Astrocyte of the spinal cord (primary cell): ENCODE measurements at regions not wholly inside any gene's neighbourhood (a gene's known extent, or its start where the extent isn't known, plus 50 kb on each side); places are given as distances from the start of the nearest gene placed in this dataset.

Source experiments
- DNase-seq: peaks from one replicate; pipeline ENCODE4 v3.0.0; 2011; ENCODE audit warnings: low read depth, low spot score
- H3K4me3 ChIP-seq: 2 replicates; pipeline ENCODE4 v1.5.1; 2011; ENCODE audit warnings: low read depth, mild to moderate bottlenecking, low read length, moderate library complexity
- in situ Hi-C: cut with HindIII; loops from 2 replicates; pipeline ENCODE4 v1.10.0; 2017; ENCODE audit warnings: low sequenced_read_pairs
- TF ChIP-seq, protein P1 (sequence below): IDR thresholded peaks from 2 replicates; pipeline ENCODE4 v1.5.1; 2012; ENCODE audit warnings: low read depth, mild to moderate bottlenecking, low read length, inconsistent platforms

DNA sequence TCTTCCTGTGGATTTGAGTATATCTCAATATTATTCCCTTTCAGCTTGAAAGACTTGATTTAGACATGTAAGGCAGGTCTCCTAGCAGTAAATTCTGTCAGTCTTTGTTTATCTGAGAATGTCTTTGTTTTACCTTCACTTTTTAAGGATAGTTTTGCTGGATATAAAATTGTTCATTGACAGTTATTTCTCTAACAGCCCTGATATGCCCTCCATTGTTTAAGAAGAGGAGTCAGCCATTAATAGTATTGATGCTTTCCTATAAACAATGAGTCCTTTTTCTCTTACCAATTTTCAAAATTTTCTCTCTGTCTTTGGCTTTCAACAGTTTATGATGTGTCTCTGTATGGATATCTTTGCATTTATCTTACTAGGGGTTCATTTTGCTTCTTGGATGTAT lies 163.5 kb upstream of the ANKRD55 start:
- TF ChIP-seq, protein P1, sequence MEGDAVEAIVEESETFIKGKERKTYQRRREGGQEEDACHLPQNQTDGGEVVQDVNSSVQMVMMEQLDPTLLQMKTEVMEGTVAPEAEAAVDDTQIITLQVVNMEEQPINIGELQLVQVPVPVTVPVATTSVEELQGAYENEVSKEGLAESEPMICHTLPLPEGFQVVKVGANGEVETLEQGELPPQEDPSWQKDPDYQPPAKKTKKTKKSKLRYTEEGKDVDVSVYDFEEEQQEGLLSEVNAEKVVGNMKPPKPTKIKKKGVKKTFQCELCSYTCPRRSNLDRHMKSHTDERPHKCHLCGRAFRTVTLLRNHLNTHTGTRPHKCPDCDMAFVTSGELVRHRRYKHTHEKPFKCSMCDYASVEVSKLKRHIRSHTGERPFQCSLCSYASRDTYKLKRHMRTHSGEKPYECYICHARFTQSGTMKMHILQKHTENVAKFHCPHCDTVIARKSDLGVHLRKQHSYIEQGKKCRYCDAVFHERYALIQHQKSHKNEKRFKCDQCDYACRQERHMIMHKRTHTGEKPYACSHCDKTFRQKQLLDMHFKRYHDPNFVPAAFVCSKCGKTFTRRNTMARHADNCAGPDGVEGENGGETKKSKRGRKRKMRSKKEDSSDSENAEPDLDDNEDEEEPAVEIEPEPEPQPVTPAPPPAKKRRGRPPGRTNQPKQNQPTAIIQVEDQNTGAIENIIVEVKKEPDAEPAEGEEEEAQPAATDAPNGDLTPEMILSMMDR = no peak

GRCh38 chr5:56389261-56389660 lies 156.1 kb upstream of the ANKRD55 start:
- in situ Hi-C loops = no loop called here
- TF ChIP-seq, protein P1 = no peak
- no peak overlapping the region for H3K4me3 ChIP-seq
- DNase-seq = no peak

More for the DNA sequence above, 163.5 kb upstream of the ANKRD55 start:
- in situ Hi-C loops = no loop called here
- DNase-seq = no peak
- no peak overlapping the region for H3K4me3 ChIP-seq

DNA sequence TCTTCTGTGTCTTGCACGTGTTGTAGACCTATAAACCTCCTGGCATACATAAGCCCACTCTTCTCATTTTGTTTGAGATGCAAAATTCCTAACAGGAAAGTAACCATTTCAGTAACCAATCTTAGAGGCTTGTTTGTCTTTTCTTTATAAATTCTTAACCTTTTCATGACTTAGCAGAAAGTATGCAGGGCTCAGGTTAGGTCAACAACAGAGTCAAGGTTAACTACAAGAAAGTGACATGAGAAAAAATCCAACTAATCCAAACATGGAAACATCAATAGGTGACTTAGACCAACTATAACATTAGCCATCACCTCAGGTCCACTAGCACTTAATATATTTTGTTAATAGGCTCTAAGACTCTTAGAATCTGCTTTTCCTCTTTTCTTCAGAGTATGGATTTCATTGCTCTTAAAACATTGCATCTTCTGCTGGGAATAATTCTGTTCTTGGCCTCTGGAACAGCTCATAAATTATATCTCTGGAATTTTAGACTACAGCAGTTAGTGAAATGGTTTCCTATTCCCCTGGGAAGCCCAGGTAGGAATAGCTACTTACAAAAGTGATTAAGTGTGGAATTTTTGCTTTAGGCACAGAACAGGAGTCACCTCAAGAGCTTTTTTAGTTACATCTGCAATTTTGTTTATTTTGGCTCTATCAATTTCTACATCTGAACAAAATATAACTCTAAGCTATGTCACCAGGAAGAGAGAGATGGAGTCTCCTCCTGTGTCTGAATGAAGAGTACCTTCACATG lies 155.3 kb upstream of the ANKRD55 start:
- in situ Hi-C loops = no loop called here
- no peak for DNase-seq

GRCh38 chr5:56386046-56386445 lies 152.9 kb upstream of the ANKRD55 start:
- TF ChIP-seq, protein P1 = no peak
- in situ Hi-C loops = no loop called here
- no peak for DNase-seq
- H3K4me3 ChIP-seq = no peak overlapping the region

More for the DNA sequence above, 155.3 kb upstream of the ANKRD55 start:
- TF ChIP-seq, protein P1 = no peak
- H3K4me3 ChIP-seq = no peak overlapping the region

DNA sequence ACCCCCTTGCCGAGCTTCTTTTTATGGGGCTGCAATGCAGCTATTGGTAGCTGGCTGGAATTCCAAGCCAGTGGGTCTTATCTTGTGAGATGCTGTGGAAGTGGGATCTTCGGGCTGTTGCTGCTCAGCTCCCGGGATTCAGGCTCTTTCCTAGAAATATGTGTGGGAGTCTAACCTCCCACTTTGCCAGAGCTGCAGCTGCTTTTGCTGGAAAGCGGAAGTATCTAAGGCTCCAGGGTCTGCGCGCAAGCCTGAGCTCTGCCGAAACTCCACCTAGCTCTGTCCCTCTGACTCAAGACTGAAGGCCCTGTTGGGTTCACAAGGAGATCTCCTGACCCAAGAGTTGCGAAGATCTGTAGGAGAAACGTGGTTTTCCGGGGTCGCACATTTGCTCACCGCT lies 151.1 kb upstream of the ANKRD55 start:
- in situ Hi-C loops = no loop called here
- TF ChIP-seq, protein P1 = no peak
- H3K4me3 ChIP-seq = no peak overlapping the region
- no peak for DNase-seq

DNA sequence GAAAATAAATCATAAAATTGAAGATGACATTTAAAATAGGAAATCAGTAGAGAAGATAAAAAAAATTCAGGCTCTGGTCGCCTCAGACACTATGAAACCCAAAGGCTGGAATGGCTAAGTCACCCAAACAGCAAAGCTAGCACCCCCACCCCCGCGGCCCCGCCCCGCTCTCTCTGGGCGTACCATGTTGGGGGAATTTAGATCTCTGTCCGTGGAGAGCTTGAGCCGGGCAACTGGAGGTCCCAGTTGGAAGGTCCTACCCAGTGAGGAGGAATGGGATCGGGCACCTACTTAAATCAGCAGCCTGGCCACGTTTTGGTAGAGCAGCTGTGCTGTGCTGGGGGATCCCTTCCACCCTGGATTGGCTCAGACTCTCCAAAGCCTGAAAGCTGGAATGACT lies 150.6 kb upstream of the ANKRD55 start:
- in situ Hi-C loops = no loop called here
- TF ChIP-seq, protein P1 = no peak

More for the DNA sequence above, 150.6 kb upstream of the ANKRD55 start:
- DNase-seq = no peak
- no peak overlapping the region for H3K4me3 ChIP-seq
